ENCODE measurements at regions not wholly inside any gene's neighbourhood (a gene's known extent, or its start where the extent isn't known, plus 50 kb on each side); places are given as distances from the start of the nearest gene placed in this dataset.

DNA sequence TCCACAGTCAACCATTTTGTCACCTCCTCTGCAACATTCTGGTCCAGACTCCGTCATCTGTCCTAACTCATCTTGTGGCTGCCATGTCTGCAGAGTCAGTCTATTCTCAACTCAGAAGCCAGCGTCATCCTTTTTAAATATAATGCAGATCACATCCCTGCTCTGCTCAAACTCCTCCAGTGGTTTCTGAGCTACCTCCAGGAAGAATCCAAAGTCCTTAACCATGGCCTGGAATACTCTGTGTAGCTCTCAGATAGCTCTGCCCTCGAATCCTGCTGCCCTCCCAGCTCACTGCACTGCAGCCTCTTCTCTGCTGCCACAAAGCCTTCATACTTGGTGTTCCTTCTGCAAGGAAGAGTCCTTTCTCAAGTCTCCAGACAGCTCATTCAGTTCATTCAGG lies 190.8 kb downstream of the FOXO1 start:
- TF ChIP-seq, protein P1, sequence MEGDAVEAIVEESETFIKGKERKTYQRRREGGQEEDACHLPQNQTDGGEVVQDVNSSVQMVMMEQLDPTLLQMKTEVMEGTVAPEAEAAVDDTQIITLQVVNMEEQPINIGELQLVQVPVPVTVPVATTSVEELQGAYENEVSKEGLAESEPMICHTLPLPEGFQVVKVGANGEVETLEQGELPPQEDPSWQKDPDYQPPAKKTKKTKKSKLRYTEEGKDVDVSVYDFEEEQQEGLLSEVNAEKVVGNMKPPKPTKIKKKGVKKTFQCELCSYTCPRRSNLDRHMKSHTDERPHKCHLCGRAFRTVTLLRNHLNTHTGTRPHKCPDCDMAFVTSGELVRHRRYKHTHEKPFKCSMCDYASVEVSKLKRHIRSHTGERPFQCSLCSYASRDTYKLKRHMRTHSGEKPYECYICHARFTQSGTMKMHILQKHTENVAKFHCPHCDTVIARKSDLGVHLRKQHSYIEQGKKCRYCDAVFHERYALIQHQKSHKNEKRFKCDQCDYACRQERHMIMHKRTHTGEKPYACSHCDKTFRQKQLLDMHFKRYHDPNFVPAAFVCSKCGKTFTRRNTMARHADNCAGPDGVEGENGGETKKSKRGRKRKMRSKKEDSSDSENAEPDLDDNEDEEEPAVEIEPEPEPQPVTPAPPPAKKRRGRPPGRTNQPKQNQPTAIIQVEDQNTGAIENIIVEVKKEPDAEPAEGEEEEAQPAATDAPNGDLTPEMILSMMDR (IDR thresholded peaks at IDR 0.05): no peak

DNA sequence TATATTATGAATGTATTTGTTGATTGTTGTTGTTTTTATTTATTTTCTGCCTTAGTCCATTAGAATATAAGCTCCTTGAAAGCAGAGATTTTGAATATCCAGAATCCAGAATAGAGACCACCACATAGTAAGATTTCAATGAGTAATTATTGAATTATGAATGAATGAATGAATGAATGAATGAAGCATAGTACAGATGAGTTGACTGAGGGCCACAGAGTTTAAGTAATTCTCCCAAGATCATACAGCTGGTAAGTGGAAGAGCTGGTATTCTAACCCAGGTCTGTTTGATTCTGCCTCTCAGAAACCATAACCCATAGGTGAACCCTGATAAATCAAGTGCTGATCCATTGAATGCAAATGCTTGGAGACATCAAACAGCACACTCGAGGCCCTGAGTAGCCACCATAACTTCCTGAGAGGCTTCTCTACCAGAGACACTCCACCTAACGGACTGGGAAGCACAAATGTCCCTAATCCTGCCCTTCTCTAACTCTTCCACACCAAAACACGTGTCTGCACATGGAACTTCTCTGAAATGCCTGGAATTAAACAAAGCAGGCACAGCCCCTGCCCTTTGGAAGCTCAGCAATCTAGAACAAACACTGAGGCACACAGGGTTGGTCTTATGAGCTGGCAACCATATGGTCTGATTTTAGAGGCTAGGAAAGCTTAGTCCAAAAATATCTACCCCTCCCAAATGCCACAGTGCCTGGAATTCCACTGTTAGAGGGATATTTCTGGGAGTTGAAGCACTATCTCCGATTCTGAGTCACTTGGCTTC lies 190.1 kb downstream of the FOXO1 start:
- TF ChIP-seq, protein P1 (IDR thresholded peaks at IDR 0.05): no peak

DNA sequence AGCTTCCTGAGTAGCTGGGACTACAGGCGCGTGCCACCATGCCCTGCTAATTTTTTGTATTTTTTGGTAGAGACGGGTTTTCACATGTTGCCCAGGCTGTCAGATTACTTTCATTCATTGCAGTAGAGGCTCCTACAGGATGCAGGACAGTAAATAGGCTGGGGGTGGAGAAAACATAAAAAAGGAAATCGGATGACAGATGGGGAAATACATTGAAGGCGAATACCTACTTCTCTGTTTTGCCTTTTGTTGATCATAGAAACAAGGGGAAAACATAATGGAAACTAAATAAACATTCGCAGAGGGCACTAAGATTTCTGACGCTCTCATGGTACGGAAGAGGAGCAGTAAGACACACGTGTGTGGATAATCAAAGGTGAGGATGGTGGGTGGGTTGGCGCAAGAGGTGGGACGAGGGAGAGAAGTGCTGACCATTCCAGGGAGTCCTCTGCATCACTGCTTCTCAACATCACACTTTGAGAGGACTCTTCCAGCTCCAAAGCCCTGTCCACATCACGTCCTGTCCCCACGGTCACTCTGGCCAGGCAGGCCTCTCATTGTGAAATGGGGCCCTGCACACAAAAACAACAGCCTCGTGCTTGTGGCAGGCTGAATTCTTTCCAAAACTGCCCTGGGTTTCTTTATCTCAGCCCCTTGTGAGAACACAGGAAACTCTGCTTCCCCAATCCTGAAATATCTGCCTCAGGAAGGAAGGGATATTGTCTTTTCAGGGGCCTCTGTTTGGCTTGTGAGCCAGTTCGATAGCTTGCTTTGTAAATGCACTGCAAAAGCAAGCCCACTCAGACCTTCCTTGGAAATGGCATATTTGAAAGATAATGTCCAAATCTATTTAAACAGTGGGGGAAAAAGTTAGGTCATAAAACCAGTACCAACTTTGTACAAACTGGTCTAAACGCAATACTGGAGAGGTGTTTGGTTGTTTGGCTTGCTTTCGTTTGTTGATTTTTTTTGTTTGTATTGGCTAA lies 188.5 kb downstream of the FOXO1 start:
- TF ChIP-seq, protein P1 (IDR thresholded peaks at IDR 0.05): no peak

DNA sequence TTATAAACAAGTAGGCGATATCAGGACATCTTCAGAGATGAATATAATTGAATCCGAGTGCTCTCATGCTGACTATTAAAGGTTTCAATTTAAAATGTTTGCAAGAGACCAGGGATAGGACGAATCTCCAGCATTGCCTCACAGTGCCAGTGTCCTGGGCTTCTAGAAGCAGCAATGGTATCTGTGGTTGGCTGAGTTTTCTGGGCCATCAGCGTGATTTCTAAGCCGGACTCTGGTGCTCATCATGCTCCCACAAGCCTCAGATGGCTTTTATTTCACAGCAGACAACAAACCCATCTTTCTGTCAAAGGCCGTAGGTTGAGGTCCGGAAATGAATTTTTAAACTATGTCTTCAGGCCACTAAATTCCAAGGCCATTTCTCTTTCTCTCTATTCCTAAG lies 187.7 kb downstream of the FOXO1 start:
- TF ChIP-seq, protein P1 (IDR thresholded peaks at IDR 0.05): no peak

DNA sequence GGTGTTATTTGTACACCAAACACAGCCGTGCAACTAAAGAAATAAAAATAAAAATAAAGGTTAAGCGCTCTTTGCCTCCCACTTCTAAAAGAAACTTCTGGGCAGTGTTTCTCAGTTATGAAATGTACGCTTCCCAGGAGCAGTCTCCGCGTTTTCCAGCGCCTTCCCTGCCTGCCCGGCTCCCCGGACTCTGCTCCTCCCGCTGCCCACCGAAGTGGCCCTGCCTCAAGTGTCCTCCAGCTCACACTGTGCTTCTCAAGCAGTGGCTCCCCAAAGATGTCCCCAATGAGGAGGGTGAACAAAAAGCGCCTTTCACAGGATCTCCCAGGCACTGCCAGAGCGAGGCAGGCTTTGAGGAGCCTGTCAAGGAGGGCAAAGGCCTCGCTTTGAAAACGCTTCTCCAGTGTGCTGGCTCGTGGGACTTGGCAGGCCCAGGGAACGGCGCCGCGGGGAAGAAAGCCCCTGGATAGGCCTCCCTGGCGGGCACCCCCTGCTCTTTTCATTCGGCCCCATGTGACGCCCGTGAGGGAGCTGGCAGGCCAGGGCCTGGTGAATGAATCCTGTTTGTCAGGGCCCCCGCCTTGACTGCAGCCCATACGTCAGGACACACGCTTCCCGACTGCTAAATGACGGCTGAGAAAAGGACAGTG lies 187.1 kb downstream of the FOXO1 start:
- TF ChIP-seq, protein P1 (IDR thresholded peaks at IDR 0.05): no peak

DNA sequence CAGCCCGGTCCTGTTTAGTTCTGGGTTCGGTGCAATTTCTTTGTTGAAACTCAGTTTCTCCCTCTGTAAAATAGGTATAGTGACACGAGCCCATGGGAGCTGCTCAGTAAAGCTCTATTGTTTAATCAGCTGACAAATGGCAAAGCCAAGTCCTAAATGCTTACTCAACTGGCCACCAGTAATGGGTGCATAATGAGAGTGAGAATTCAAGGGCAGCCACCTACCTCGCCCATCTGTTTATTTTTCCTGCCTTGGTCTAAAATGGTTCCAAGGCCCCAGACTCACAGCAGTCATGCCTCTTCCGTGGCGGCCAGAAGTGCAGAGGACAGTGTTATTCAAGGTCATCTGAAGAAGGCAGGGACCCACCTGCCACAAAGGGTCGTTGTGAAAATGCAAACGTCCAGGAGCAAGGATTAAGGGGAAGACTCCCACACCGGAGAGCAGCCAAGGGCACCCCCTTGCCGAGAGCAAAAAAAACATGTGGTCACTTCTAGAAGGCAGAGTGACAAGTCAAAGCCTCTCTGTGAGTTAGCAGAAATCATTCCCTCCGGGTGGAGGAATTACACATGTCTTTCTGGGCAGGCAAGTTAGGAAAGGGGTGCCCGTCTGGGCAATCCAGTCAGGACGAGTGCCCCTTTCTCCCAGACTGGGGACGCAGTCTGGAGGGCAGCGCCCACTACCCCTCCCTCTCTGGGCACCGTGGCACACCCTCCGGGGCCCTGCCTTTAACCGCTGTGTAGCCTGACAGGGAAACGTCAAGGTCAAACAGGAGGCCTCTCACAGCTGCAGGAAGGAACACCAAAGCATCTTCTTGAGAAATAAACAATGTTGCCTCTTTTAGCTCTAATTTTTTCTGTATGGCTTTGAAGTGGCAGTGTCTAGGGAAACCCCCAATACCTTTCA lies 186.2 kb downstream of the FOXO1 start:
- TF ChIP-seq, protein P1 (IDR thresholded peaks at IDR 0.05): no peak
